SK-N-SH (cell line): ENCODE measurements at regions not wholly inside any gene's neighbourhood (a gene's known extent, or its start where the extent isn't known, plus 50 kb on each side); places are given as distances from the start of the nearest gene placed in this dataset.

Source experiments
- CTCF ChIA-PET: fragments of 300-600, 350-600 bp; formaldehyde crosslinking; extraction: SDS; loops from one replicate; lab custom pipeline; 2021; lab: Yijun Ruan, JAX
- POLR2A ChIA-PET: fragments of 350-600 bp; sonication (Branson Sonifier 250); formaldehyde crosslinking; extraction: SDS; loops from one replicate; lab custom pipeline; 2020; ENCODE audit warnings: antibody characterized with exemption, inconsistent platforms; lab: Yijun Ruan, JAX
- DNase-seq: peaks from one replicate; pipeline ENCODE4 v3.0.0; 2012
- H2AFZ ChIP-seq: fragments of 200-600 bp; sonication (generic); 2 replicates; pipeline ENCODE4 v1.8.1; 2016; ENCODE audit warnings: antibody characterized with exemption, mild to moderate bottlenecking, low read depth
- H3F3A ChIP-seq: fragments of 200-600 bp; sonication (generic); replicated peaks from 2 replicates; pipeline ENCODE3; 2016; ENCODE audit warnings: antibody characterized with exemption, mild to moderate bottlenecking; ENCODE audit not compliant: insufficient read depth
- H3K27ac ChIP-seq, 2 experiments: fragments of 200-500 bp in 1 of 2; fragments of 200-600 bp in 1 of 2; sonication (Bioruptor generic) in 1 of 2; sonication (generic), shearing (Covaris generic) in 1 of 2; 2 replicates each; pipeline versions ENCODE4 v1.5.1 to v1.6.1; 2014 to 2016; ENCODE audit warnings: low read depth in 2 of 2, inconsistent platforms in 1 of 2, low read length in 1 of 2, mild to moderate bottlenecking in 1 of 2, mixed read lengths in 1 of 2
- H3K27me3 ChIP-seq: fragments of 200-600 bp; sonication (generic), shearing (Covaris generic); 2 replicates; pipeline ENCODE4 v1.6.1; 2016; ENCODE audit warnings: mixed run types; ENCODE audit not compliant: insufficient read depth
- H3K36me3 ChIP-seq, 2 experiments: fragments of 200-500 bp in 1 of 2; fragments of 200-600 bp in 1 of 2; sonication (Bioruptor generic) in 1 of 2; sonication (generic) in 1 of 2; replicated peaks in 1 of 2; 2 replicates each; pipeline versions ENCODE3 to v1.5.1; 2014 to 2016; ENCODE audit warnings: low read length in 1 of 2, mild to moderate bottlenecking in 1 of 2; ENCODE audit not compliant: insufficient read depth in 2 of 2, control insufficient read depth in 1 of 2
- H3K4me1 ChIP-seq, 2 experiments: fragments of 200-500 bp in 1 of 2; fragments of 200-600 bp in 1 of 2; sonication (Bioruptor generic) in 1 of 2; sonication (generic), shearing (Covaris generic) in 1 of 2; 2 replicates each; pipeline versions ENCODE4 v1.5.1 to v1.6.1; 2014 to 2016; ENCODE audit warnings: low read depth in 1 of 2, low read length in 1 of 2, mixed run types in 1 of 2; ENCODE audit not compliant: insufficient read depth in 2 of 2, control insufficient read depth in 1 of 2
- H3K4me2 ChIP-seq: fragments of 200-600 bp; sonication (generic), shearing (Covaris generic); 2 replicates; pipeline ENCODE4 v1.6.1; 2017; ENCODE audit warnings: mixed run types
- H3K4me3 ChIP-seq, 2 experiments: fragments of 200-500 bp in 1 of 2; fragments of 200-600 bp in 1 of 2; sonication (Bioruptor generic) in 1 of 2; sonication (generic), shearing (Covaris generic) in 1 of 2; 2 replicates each; pipeline versions ENCODE4 v1.5.1 to v1.8.1; 2014 to 2016; ENCODE audit warnings: low read depth in 2 of 2, inconsistent platforms in 1 of 2, low read length in 1 of 2, mild to moderate bottlenecking in 1 of 2, mixed read lengths in 1 of 2, moderate library complexity in 1 of 2
- H3K79me2 ChIP-seq: fragments of 200-600 bp; sonication (generic); 2 replicates; pipeline ENCODE4 v1.8.1; 2017; ENCODE audit warnings: mild to moderate bottlenecking; ENCODE audit not compliant: insufficient read depth
- H3K9ac ChIP-seq: fragments of 200-600 bp; sonication (generic); 2 replicates; pipeline ENCODE4 v1.6.1; 2017; ENCODE audit warnings: mixed run types
- H3K9me2 ChIP-seq: fragments of 200-600 bp; sonication (generic); 2 replicates; pipeline ENCODE4 v1.6.1; 2017; ENCODE audit warnings: mixed run types
- H3K9me3 ChIP-seq: fragments of 200-600 bp; sonication (generic); 2 replicates; pipeline ENCODE4 v1.6.1; 2017; ENCODE audit warnings: mixed run types, mild to moderate bottlenecking, moderate library complexity
- H4K20me1 ChIP-seq: fragments of 200-600 bp; sonication (generic); 2 replicates; pipeline ENCODE4 v1.6.1; 2017; ENCODE audit warnings: mild to moderate bottlenecking, mixed run types; ENCODE audit not compliant: insufficient read depth
- ELF1 ChIP-seq: IDR thresholded peaks from 2 replicates; pipeline ENCODE4 v1.4.0; 2012
- EP300 ChIP-seq, 2 experiments: IDR thresholded peaks; 2 replicates each; pipeline versions ENCODE4 v1.4.0 to v1.6.1; 2012; ENCODE audit warnings: borderline replicate concordance in 1 of 2, low read depth in 1 of 2, low read length in 1 of 2
- EZH2phosphoT487 ChIP-seq: fragments of 200-600 bp; sonication (generic); IDR thresholded peaks from 2 replicates; pipeline ENCODE4 v1.6.1; 2017; ENCODE audit warnings: low read depth, mixed run types, mild to moderate bottlenecking, antibody characterized with exemption, moderate library complexity, borderline replicate concordance
- FOXJ3 ChIP-seq: sonication (generic); formaldehyde crosslinking; IDR thresholded peaks from 2 replicates; pipeline ENCODE4 v1.5.1; 2020; ENCODE audit warnings: mild to moderate bottlenecking, missing genetic modification reagents
- GABPA ChIP-seq: IDR thresholded peaks from 2 replicates; pipeline ENCODE4 v1.4.0; 2012; ENCODE audit warnings: low read depth, mild to moderate bottlenecking
- JUND ChIP-seq: IDR thresholded peaks from 2 replicates; pipeline ENCODE4 v1.4.0; 2012
- MEF2A ChIP-seq: IDR thresholded peaks from 2 replicates; pipeline ENCODE4 v1.4.0; 2012; ENCODE audit warnings: low read depth, borderline replicate concordance
- MXI1 ChIP-seq: IDR thresholded peaks from 2 replicates; pipeline ENCODE4 v1.6.1; 2012; ENCODE audit warnings: mild to moderate bottlenecking, low read depth, low read length, improper control_type of control experiment
- NFIC ChIP-seq: IDR thresholded peaks from 2 replicates; pipeline ENCODE4 v1.4.0; 2012; ENCODE audit warnings: borderline replicate concordance
- NRF1 ChIP-seq: IDR thresholded peaks from 2 replicates; pipeline ENCODE4 v1.6.1; 2012; ENCODE audit warnings: low read depth, mild to moderate bottlenecking, low read length
- POLR2AphosphoS5 ChIP-seq: IDR thresholded peaks from 2 replicates; pipeline ENCODE4 v1.6.1; 2012; ENCODE audit warnings: low read depth, low read length
- RCOR1 ChIP-seq: fragments of 150-350 bp; IDR thresholded peaks from 2 replicates; pipeline ENCODE4 v1.6.1; 2017; ENCODE audit warnings: antibody characterized with exemption, low read length
- RFX5 ChIP-seq: IDR thresholded peaks from 2 replicates; pipeline ENCODE4 v1.6.1; 2012; ENCODE audit warnings: mild to moderate bottlenecking, improper control_type of control experiment, low read length
- TEAD4 ChIP-seq: IDR thresholded peaks from 2 replicates; pipeline ENCODE4 v1.4.0; 2012; ENCODE audit warnings: mild to moderate bottlenecking, borderline replicate concordance; ENCODE audit not compliant: insufficient read depth
- USF1 ChIP-seq: IDR thresholded peaks from 2 replicates; pipeline ENCODE4 v1.4.0; 2012; ENCODE audit warnings: low read depth, borderline replicate concordance
- ZBTB33 ChIP-seq: IDR thresholded peaks from 2 replicates; pipeline ENCODE4 v1.4.0; 2012; ENCODE audit warnings: low read depth, borderline replicate concordance
- WGBS: methylation state at CpG from one replicate; pipeline ENCODE4 v1.1.6; 2017; ENCODE audit warnings: low lambda C conversion rate; 5-methylcytosine and 5-hydroxymethylcytosine counted together
- TF ChIP-seq, protein P1 (sequence below): IDR thresholded peaks from 2 replicates; pipeline ENCODE4 v1.4.0; 2012; ENCODE audit warnings: low read depth
- TF ChIP-seq, protein P2 (sequence below): IDR thresholded peaks from 2 replicates; pipeline ENCODE4; 2012

DNA sequence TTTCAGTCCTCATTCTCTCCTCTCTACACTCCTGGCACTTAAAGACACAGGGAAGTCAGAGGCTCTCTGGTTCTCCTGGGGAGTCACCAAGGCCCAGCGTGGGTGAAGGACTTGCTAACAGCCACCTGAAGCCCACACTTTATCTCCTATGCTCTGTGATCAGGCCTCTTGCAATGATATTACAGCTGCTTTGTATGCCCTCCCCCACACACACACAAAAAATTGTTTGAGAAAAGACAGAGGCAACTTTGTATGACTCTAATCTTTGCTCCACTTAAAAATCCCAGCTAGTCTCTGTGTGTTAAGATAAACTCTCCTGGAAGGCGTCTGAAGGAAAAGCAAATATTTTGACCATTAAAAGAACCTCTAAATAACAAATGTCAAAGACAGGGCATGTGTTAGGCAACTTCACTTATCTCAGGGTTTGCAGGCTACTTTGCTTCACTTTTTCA is 507.2 kb downstream of the TNS3 start:
- CTCF ChIA-PET: interaction anchor here (1.5 to 20.7 kb wide), 3 partner anchors 9 to 1154 kb away, joined by 5 to 291 read pairs (median 16); partner anchors contain the start of gene IGFBP3
- no peak overlapping the region for H2AFZ ChIP-seq
- H4K20me1 ChIP-seq: no peaks in the 10 kb centered on the region

GRCh38 chr7:47073284-47073683 is 508.6 kb downstream of the TNS3 start:
- POLR2A ChIA-PET: no interaction called here
- no peak for TF ChIP-seq NFIC
- TF ChIP-seq FOXJ3: no peak
- TF ChIP-seq GABPA: no peak
- TF ChIP-seq NRF1: no peak
- TF ChIP-seq, protein P1, sequence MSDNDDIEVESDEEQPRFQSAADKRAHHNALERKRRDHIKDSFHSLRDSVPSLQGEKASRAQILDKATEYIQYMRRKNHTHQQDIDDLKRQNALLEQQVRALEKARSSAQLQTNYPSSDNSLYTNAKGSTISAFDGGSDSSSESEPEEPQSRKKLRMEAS: no peak
- TF ChIP-seq ELF1: no peak
- TF ChIP-seq ZBTB33: no peak
- TF ChIP-seq MXI1: no peak
- TF ChIP-seq, protein P2, sequence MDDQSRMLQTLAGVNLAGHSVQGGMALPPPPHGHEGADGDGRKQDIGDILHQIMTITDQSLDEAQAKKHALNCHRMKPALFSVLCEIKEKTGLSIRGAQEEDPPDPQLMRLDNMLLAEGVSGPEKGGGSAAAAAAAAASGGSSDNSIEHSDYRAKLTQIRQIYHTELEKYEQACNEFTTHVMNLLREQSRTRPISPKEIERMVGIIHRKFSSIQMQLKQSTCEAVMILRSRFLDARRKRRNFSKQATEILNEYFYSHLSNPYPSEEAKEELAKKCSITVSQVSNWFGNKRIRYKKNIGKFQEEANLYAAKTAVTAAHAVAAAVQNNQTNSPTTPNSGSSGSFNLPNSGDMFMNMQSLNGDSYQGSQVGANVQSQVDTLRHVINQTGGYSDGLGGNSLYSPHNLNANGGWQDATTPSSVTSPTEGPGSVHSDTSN: no peak
- no peak for TF ChIP-seq USF1
- TF ChIP-seq MEF2A: no peak
- 81% methylated on average over 7 of the region's 7 CpGs for WGBS
- Histone ChIP-seq H2AFZ (no peak overlapping the region), H4K20me1 (no peaks in the 10 kb centered on the region), H3K79me2 (no peaks in the 10 kb centered on the region), H3K4me1 (no peaks in the 10 kb centered on the region), H3K9me2 (no peaks in the 10 kb centered on the region), H3K9me3 (no peaks in the 10 kb centered on the region), H3K4me3 (no peak overlapping the region), H3F3A (no peaks in the 10 kb centered on the region), H3K9ac (no peak overlapping the region), H3K27ac (no peak overlapping the region), H3K36me3 (no peaks in the 10 kb centered on the region), H3K4me2 (no peak overlapping the region), H3K27me3 (no peaks in the 10 kb centered on the region)
- CTCF ChIA-PET: interaction anchor here (3.1 kb wide), 1 partner anchor 14 kb away, joined by 16 read pairs; no protein-coding TSS in a partner anchor
- DNase-seq: no peak

More for the DNA sequence above, 507.2 kb downstream of the TNS3 start:
- TF ChIP-seq POLR2AphosphoS5 (no peak), MXI1 (no peak), TEAD4 (no peak), RCOR1 (no peak), EZH2phosphoT487 (no peak), USF1 (no peak), JUND (no peak), GABPA (no peak), RFX5 (no peak), EP300 (IDR thresholded peaks at IDR 0.05; ENCODE audit: borderline replicate concordance in 1 of 2, low read depth in 1 of 2, low read length in 1 of 2) (no peak)
- TF ChIP-seq, protein P1: no peak
- no peaks in the 10 kb centered on the region for H3K27me3 ChIP-seq
- H3K4me2 ChIP-seq: no peak overlapping the region
- no peaks in the 10 kb centered on the region for H3K36me3 ChIP-seq
- 38% methylated on average over 2 of the region's 2 CpGs for WGBS
- H3K4me3 ChIP-seq: no peak overlapping the region
- H3K9ac ChIP-seq: no peak overlapping the region
- H3F3A ChIP-seq: no peaks in the 10 kb centered on the region
- POLR2A ChIA-PET: no interaction called here
- H3K27ac ChIP-seq: no peak overlapping the region
- H3K4me1 ChIP-seq: no peaks in the 10 kb centered on the region
- H3K79me2 ChIP-seq: no peaks in the 10 kb centered on the region
- DNase-seq: no peak
- no peaks in the 10 kb centered on the region for H3K9me3 ChIP-seq
- H3K9me2 ChIP-seq: no peaks in the 10 kb centered on the region
